GM23338 (cell line): ENCODE measurements at regions not wholly inside any gene's neighbourhood (a gene's known extent, or its start where the extent isn't known, plus 50 kb on each side); places are given as distances from the start of the nearest gene placed in this dataset.

Experiments
- CREB1 ChIP-seq: fragments of 250-450 bp; sonication (Bioruptor Pico); IDR thresholded peaks from 2 replicates; pipeline ENCODE4 v1.5.0; 2020; ENCODE audit warnings: low read depth, mild to moderate bottlenecking, moderate library complexity
- EZH2 ChIP-seq: fragments of 200-600 bp; sonication (generic); IDR thresholded peaks from one replicate; pipeline ENCODE4 v1.8.0; 2017; ENCODE audit warnings: antibody characterized with exemption, mild to moderate bottlenecking, low read depth; ENCODE audit not compliant: unreplicated experiment
- JUNB ChIP-seq: IDR thresholded peaks from one replicate; pipeline ENCODE4 v1.6.1; 2016; ENCODE audit warnings: antibody characterized with exemption; ENCODE audit not compliant: unreplicated experiment
- POLR2AphosphoS5 ChIP-seq: IDR thresholded peaks from 2 replicates; pipeline ENCODE4 v1.6.1; 2016; ENCODE audit warnings: antibody characterized with exemption, low read depth
- ZNF331 ChIP-seq: fragments of 250-450 bp; sonication (Bioruptor Pico); IDR thresholded peaks from 2 replicates; pipeline ENCODE4 v1.5.0; 2020; ENCODE audit warnings: low read depth, mild to moderate bottlenecking, moderate library complexity
- TF ChIP-seq, protein P1 (sequence below): IDR thresholded peaks from one replicate; pipeline ENCODE4 v1.6.1; 2018; ENCODE audit warnings: antibody characterized with exemption; ENCODE audit not compliant: unreplicated experiment
- TF ChIP-seq, protein P2 (sequence below), 2 experiments: fragments of 200-600 bp in 1 of 2; sonication (generic) in 1 of 2; conservative IDR thresholded peaks; 2 replicates each; pipeline versions ENCODE4 v1.5.1 to v1.6.1; 2016 to 2017; ENCODE audit warnings: antibody characterized with exemption in 2 of 2, low read depth in 2 of 2, mild to moderate bottlenecking in 2 of 2, moderate library complexity in 1 of 2
- TF ChIP-seq, protein P3 (sequence below): IDR thresholded peaks from 2 replicates; pipeline ENCODE4 v1.6.1; 2016; ENCODE audit warnings: antibody characterized with exemption

DNA sequence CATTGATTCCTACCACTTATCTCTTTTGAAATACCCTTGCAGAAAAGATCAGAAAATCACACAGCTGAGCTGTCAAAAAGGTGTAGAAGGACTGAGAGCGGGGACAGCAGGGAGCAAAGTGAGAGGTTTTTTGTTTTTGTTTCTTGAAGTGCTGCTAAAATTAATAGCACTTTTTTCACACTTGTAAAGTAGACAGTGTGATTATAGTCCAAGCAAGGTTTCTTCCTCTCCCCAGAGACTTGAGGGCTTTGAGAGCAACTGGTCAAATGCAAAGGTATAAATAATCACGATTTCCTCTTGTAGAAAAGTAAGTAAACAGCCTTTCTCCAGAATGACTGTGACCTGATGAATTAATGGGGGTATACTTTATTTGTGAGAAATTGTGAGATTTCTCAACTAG lies 326.9 kb downstream of the ZNF608 start:
- TF ChIP-seq, protein P1, sequence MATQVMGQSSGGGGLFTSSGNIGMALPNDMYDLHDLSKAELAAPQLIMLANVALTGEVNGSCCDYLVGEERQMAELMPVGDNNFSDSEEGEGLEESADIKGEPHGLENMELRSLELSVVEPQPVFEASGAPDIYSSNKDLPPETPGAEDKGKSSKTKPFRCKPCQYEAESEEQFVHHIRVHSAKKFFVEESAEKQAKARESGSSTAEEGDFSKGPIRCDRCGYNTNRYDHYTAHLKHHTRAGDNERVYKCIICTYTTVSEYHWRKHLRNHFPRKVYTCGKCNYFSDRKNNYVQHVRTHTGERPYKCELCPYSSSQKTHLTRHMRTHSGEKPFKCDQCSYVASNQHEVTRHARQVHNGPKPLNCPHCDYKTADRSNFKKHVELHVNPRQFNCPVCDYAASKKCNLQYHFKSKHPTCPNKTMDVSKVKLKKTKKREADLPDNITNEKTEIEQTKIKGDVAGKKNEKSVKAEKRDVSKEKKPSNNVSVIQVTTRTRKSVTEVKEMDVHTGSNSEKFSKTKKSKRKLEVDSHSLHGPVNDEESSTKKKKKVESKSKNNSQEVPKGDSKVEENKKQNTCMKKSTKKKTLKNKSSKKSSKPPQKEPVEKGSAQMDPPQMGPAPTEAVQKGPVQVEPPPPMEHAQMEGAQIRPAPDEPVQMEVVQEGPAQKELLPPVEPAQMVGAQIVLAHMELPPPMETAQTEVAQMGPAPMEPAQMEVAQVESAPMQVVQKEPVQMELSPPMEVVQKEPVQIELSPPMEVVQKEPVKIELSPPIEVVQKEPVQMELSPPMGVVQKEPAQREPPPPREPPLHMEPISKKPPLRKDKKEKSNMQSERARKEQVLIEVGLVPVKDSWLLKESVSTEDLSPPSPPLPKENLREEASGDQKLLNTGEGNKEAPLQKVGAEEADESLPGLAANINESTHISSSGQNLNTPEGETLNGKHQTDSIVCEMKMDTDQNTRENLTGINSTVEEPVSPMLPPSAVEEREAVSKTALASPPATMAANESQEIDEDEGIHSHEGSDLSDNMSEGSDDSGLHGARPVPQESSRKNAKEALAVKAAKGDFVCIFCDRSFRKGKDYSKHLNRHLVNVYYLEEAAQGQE, result no peak
- TF ChIP-seq POLR2AphosphoS5, result no peak
- TF ChIP-seq, protein P2, sequence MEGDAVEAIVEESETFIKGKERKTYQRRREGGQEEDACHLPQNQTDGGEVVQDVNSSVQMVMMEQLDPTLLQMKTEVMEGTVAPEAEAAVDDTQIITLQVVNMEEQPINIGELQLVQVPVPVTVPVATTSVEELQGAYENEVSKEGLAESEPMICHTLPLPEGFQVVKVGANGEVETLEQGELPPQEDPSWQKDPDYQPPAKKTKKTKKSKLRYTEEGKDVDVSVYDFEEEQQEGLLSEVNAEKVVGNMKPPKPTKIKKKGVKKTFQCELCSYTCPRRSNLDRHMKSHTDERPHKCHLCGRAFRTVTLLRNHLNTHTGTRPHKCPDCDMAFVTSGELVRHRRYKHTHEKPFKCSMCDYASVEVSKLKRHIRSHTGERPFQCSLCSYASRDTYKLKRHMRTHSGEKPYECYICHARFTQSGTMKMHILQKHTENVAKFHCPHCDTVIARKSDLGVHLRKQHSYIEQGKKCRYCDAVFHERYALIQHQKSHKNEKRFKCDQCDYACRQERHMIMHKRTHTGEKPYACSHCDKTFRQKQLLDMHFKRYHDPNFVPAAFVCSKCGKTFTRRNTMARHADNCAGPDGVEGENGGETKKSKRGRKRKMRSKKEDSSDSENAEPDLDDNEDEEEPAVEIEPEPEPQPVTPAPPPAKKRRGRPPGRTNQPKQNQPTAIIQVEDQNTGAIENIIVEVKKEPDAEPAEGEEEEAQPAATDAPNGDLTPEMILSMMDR (conservative IDR thresholded peaks at IDR 0.05; ENCODE audit: low read depth in 2 of 2), result no peak
- TF ChIP-seq, protein P3, sequence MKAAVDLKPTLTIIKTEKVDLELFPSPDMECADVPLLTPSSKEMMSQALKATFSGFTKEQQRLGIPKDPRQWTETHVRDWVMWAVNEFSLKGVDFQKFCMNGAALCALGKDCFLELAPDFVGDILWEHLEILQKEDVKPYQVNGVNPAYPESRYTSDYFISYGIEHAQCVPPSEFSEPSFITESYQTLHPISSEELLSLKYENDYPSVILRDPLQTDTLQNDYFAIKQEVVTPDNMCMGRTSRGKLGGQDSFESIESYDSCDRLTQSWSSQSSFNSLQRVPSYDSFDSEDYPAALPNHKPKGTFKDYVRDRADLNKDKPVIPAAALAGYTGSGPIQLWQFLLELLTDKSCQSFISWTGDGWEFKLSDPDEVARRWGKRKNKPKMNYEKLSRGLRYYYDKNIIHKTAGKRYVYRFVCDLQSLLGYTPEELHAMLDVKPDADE, result no peak
- TF ChIP-seq ZNF331 (CRISPR knock-in tag), result no peak
- TF ChIP-seq CREB1, result no peak
- TF ChIP-seq EZH2, result no peak
- no peak for TF ChIP-seq JUNB
